ENCODE measurements at regions not wholly inside any gene's neighbourhood (a gene's known extent, or its start where the extent isn't known, plus 50 kb on each side); places are given as distances from the start of the nearest gene placed in this dataset.

GRCh38 chr4:16416601-16417000 is 190.3 kb upstream of the TAPT1 start:
- TF ChIP-seq CTCF (IDR thresholded peaks at IDR 0.05; ENCODE audit: low read length) (no peak), EZH2 (IDR thresholded peaks at IDR 0.05; ENCODE audit: borderline replicate concordance, low read length) (no peak)
